ENCODE measurements at regions not wholly inside any gene's neighbourhood (a gene's known extent, or its start where the extent isn't known, plus 50 kb on each side); places are given as distances from the start of the nearest gene placed in this dataset.
"Not testable (repeated sequence)": the region's sequence is repeated elsewhere in the genome, so short reads cannot be mapped to it uniquely, and the experiment has no call there.

DNA sequence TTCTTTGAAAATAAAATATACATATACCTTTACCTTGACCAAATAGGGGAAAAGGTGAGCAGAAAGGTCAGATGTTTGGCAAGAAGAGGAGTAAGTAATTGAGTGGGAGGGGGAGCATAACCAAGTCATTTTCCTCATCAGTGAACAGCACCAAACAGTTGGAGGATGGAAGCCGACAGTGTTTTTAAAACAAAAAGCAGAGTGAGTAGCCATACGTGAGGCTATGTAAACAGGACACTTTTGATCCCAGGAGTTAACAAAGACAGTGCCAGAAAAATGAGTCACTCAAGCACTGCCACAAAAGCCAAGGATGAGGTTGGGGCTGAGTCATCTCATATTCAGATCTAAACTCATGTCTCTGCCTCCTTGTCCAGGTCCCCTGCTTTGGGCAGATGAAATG is 734.7 kb downstream of the KCNA4 start:
- DNase-seq, result no peak

DNA sequence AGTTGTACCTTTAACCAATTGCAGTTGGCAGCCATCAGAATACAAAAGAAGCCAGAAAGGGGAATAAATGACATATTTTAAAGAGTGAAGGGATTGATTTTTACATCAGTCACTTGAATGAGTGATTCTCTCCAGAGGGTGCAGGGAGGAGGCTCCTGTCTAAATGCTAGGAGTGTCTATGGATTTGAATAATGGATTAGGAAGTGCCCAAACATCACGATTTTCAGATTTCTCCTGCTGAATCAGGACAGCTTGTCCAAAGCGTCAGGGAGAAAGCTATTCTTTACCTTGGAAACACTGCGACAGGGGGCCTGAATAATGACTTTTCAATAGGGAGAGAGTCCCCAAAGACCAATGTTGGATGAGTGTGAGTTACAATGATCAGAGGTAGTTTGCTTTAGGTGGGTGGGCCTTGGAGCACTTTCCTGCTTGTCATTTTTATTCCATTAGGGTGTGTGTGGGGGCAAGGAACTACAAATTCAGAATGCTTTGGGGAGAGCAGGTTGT is 735.5 kb downstream of the KCNA4 start:
- DNase-seq, result no peak

- DNase-seq, result no peak
Measured at GRCh38 chr11:29280452-29280851, 736.4 kb downstream of the KCNA4 start.

- DNase-seq, result no peak
Measured at GRCh38 chr11:29279716-29280115, 737.1 kb downstream of the KCNA4 start.

- no peak for DNase-seq
Measured at GRCh38 chr11:29272019-29272654, 744.7 kb downstream of the KCNA4 start.

DNA sequence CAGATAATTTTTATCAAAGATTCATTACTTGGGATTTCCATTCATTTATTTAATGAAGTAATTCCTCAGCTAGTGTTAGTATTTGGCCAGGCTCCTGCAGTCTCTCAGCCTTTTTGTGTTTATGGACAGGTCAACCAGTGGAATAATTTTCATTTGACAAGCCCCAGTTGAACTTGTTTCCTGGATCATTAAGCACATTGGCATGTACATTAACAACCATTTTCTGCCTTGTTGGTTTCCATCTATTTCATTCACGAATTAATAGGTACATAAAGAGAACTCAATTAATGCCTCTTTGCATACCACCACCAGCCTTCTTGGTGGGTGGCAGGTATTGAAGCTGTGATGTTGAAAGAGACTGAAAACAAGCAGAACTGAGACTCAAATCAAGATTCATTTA is 745.2 kb downstream of the KCNA4 start:
- DNase-seq, result no peak

DNA sequence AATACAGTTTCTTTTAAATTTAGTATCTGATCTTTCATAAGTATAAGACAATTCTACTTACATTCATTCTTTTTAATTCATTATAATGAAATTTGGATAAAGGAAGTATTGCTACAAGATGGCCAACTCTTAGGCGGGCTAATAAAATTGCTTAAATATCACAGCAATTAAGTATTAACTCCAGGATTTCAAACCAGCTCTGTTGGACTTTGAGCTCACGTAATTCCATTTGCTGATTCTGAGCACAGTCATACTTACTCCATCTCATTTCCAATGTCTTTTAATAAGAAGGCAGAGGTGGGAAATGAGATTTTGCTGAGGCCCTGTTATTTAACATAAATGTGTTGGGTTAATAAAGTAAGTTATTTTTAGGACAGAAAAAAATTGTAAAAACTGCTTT is 748.1 kb downstream of the KCNA4 start:
- DNase-seq, result no peak

DNA sequence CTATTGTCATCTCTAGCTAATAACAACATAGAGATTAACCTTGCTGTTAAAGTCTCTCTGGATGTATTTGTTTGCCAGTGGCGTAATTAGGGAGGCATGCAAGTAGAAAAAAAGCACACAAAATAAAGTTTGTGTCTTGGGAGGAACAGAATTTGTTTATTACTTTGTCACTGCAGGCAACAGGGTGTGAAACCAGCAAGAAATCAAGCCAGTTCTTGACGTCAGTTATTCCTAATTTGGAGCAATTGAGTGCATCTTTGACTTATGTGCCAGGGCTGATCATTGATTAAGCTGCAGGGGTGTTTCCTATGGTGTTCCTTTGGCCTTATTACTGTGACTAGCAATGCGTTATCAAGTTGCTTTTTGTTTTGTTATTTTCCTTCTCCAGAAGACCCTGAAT is 751.0 kb downstream of the KCNA4 start:
- no peak for DNase-seq

DNA sequence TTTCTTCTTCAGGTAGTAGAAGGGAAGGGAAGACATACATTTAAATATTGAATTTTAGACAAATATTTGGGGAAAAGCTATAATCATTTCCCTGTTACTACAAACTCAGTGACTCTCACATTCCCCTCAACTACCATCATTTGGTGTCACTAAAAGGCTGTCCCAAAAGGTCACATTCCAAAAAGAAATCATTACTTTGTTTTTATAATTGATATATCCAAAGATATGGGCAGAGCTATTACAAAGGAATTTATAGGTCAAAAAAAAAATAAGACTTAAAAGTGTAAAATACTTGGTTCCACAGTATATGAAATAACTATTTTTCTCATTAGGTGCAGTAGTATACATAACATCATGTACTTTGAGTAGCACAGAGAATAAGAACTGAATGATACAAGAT is 751.4 kb downstream of the KCNA4 start:
- DNase-seq, result no peak

DNA sequence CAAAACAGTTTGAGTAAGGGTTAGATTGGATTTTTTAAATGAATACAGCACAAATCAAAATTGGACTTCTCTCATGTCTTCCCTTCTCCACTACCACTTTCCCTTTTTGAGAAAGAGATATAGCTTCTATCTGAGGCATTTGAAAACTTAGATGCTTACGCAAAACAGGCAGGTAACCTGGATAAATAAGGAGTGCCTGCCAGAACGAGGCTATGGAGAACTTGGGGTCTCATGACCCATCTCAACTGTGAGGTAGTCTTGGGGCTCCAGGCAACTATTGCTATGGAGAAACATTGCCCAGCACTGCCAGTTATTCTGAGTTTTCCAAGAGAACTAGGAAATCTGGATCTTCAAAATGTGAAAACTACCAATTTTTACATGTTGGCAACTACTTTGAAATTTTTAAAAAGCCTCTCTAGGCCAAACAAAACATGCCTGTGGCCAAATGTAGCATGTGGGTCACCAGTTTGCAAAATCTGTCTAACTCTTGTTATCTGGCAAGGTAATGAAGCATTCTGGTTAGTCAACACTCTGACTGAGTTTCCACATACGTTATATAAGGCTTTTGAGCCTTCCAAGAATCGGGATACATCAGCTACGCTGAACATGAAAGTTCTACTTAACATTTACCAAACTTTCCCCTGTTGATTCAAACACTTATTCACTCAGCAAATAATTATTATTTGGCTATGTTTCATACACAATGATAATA is 752.7 kb downstream of the KCNA4 start:
- DNase-seq, result no peak

GRCh38 chr11:29261831-29262230 is 755.0 kb downstream of the KCNA4 start:
- DNase-seq, result no peak

DNA sequence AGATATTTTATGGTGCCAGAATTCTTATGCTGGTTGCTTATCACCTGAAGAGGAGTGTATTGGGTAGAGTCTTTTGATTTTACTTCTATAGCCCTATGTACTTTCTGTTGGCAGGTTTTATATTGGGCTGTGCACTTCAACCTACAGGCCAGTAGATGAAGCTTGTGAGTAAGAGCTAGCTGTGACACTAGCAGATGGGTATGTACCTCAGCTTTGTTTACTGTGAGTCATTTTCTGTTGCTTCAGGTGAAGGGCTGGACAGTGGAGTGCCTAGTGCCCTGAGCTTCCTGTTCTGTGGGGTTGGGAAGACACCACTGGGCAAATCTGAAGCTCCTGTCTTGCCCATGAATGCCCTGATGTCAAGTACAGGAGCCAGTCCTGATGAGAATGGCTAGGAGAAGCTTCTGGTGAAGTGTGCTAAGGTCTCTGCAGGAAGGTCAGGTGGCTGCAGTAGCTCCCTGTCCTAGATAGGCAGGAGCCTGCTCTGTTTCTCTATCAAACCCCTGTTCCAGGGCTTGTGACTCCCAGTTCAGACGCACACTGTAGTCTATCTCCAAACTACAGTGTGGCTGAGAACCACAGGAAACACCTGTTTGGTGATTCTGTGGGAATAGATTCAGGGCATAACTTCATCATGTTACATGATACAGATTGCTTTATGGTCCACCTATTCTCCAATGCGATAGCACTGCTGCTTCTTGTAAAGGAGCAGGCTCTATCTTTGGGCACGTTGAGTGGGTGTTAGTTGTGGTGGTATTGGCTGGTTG is 755.7 kb downstream of the KCNA4 start:
- no peak for DNase-seq

- no peak for DNase-seq
Measured at GRCh38 chr11:29258411-29258810, 758.4 kb downstream of the KCNA4 start.

- no peak for DNase-seq
Measured at GRCh38 chr11:29256580-29256979, 760.2 kb downstream of the KCNA4 start.

DNA sequence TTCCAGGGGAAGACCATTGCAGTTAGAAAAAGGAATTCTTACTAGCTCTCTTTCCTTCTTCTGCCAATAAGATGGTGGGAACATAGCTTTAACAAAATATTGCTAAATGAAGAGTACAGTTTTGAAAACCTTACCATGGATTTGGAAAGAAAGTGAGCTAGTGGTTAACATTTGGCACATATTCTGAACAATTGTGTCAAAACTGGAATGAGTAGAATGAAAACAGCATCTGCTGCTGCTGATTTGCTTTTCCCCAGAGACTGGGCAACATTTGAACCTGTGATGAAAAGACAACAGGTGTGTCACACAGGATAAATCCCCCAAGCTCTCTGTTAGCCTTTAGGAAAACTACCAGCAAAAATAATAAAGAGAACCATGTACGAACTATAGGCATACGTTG is 761.4 kb downstream of the KCNA4 start:
- no peak for DNase-seq

GRCh38 chr11:29251738-29252137 is 765.1 kb downstream of the KCNA4 start:
- DNase-seq, result no peak

GRCh38 chr11:29249713-29250112 is 767.1 kb downstream of the KCNA4 start:
- no peak for DNase-seq

DNA sequence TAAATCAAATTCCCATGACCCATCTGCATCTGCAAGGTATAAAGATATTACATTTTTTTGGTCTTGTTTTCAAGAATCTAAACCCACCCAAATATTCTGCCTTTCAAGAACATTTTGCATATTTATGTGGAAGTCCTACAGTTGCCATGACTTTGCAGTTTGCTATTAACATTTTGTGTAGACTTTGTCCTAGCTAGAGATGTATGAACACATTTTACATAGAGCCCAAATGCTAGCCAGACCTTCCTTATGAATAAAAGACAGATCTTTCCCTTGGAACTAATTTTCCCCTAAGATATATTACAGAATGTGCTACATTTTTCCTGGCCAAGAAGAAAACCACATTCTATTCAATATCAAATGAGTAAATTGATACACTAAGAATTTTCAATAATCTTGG is 772.5 kb downstream of the KCNA4 start:
- DNase-seq, result no peak

DNA sequence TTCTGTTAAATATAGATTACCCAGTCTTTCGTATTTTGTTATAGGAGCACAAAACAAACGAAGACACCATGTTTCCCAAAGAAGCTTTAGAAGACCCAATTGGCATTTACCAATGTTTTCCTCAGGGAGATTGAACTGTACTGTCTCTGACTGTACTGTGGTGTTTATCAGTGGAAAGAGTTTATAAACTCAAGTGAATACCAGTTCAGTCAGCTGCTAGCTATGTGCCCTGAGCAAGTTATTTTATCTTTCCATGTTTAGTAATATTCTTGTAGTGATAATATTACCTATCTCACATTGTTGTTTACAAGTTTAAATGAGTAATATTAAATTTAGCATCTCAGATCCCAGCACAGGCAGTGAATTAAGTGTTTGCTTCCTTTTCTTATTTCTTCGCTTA is 773.2 kb downstream of the KCNA4 start:
- DNase-seq, result no peak

DNA sequence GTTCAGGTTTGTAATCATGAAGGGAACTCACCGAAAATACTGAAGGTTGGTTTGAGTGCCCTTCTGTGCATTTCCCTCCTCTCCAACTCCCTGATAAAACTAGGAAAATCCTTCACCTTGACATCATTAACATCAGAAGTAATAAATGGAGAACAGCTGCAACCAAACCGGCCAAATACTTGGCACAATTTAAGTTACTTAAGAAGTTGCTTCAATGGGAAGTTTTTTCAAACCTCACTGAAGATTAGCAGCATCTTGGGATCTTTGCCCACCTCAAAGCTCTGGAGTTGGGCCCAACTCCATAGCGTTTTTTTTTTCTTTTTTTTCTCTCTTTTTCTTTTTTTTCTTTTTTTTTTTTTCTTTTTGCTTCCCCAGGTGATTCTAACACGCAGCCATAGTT is 784.8 kb downstream of the KCNA4 start:
- no peak for DNase-seq

- DNase-seq, result no peak
Measured at GRCh38 chr11:29231586-29231985, 785.2 kb downstream of the KCNA4 start.

DNA sequence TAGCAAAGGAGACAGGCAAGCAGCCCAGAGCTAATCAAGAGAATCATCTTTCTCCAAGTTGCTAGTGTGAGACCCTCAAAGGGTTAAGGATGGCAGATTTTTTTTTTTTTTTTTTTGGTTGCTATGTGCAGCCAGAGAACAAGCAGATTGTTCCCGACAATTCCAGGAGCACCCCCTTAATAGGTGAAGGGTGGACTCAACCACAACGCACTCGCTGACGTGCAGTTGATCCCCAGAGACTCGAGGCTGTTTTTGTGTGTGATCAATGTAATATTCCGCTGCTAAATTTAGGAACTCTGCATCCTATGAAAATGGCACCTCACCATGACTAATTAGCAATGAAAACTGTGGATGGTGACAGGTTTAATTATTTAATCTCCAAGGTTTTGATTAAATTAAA is 789.0 kb downstream of the KCNA4 start:
- DNase-seq, result no peak

DNA sequence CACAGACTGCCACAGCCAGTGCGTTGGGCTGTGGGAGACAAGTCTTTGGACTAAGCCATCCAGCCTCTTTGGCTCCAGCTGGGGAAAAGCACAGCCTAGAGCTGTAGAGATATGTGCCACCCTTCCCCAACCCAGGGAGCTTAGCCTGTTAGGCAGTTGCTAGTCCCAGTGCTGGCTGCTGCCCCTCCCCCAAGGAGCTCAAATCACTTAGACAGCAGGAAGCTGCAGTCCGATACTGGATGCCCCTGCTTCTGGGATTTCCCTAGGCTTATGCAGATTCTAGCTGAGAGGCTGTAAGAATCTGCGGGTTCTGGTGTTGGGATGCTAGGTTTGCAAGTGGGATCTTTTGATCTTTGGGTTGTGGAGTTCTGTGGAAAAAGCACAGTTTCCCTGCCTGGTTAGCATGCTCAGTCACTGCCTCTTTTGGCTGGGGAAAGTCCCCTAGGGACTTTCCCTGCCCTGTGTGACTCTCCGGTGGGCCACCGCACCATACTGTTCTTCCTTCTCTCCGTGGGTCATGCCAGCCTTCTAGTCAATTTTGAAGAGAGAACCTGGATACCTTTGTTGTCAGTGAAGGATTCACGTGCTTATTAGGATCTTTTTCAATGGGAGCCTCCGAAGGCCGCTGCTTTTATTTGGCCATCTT is 792.0 kb downstream of the KCNA4 start:
- no peak for DNase-seq

GRCh38 chr11:29219531-29219930 is 797.3 kb downstream of the KCNA4 start:
- not testable (repeated sequence) for DNase-seq
